HG03432 (cell line): ENCODE measurements at regions not wholly inside any gene's neighbourhood (a gene's known extent, or its start where the extent isn't known, plus 50 kb on each side); places are given as distances from the start of the nearest gene placed in this dataset.

Experiments
- ATAC-seq: cut with Tn5 transposase; IDR thresholded peaks from one replicate; pipeline ENCODE4 v1.9.1; 2021; ENCODE audit warnings: mild to moderate bottlenecking, moderate library complexity; ENCODE audit not compliant: unreplicated experiment

DNA sequence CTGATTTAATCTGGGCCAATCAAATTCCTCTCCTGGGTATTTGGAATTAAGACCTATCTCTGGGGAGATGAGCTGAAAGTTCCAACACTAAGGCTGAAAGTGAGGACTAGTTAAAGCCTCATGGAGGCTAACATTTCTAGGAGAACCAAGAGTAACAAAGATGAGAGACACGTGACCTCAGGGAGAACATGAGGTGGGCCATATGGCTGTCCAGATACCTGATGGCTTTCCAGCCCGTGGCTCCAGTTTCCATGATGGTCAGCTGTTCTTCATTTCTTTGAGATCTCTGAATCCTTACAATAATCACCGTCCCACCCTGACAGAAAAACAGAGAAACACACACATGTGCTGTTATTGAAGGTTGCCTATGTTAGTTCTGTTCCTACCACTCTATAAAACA lies 66.1 kb downstream of the LEPR start:
- ATAC-seq, result no peak

DNA sequence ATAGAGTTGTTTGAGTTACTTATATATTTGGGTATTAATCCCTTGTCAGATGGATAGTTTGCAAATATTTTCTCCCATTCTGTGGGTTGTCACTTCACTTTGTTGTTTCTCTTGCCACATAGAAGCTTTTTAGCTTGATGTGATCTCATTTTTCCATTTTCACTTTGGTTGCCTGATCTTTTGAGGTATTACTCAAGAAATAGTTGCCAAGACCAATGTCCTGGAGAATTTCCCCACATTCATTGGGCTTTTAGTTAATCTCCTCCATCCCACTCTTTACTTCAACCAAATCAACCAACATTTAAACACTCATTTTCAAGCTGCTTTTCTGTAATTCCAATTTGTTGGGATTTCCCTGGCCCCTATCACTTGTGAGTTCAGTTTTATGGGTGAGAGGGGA lies 69.0 kb downstream of the LEPR start:
- no peak for ATAC-seq

DNA sequence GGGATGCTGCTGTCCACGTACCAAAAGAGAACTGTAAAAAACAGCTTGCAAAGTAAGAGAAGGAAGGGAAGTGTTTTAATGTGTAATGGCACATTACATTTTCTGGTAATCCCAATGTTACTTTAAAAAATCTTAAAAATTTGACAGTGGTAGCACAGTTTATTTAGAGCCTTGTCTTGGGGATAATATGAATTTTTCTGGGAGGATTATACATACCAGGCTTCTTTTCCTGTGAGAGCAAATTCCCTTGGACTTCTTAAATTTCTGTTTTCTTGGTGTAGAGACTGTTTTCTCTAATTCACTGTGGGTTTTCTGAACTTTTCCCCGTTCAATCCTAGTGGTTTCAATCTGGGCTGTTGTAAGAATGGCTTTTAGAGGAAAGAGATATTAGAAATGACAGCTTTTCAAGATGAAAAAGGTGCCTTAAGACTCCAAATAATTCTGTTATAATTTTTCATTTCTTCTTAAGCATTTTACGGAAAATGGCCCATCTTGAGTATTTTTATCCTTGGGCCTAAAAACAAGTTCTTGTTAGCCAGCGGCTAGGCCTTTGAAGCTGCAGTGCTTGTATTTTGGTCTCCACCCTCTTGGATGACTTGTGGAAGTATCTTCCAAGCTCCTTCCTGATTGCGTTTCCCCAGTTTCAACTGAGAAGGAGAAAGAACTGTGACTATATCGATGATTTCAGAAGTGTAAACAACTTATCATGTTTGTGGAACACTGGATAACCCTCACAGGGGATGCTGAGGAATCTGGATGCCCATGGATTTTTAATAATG lies 70.0 kb downstream of the LEPR start:
- no peak for ATAC-seq

DNA sequence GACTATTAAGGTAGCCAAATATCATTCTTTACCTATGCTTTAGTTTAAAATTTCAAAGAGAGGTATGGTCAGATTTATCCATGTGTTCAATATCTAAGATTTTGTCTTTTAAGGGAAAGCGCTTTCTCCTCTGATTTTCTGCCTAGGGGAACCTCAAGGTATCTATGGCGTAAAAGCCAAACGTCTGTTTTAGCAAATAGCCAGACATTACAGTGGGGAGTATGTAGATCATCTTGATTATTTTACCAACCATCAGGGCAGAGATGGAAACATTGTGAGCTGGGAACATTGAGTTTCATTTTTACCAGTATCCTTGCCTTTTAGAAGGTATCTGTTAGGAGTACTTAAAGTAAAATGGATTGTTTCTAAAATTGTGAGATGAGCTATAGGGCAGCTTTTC lies 71.0 kb downstream of the LEPR start:
- ATAC-seq, result no peak

DNA sequence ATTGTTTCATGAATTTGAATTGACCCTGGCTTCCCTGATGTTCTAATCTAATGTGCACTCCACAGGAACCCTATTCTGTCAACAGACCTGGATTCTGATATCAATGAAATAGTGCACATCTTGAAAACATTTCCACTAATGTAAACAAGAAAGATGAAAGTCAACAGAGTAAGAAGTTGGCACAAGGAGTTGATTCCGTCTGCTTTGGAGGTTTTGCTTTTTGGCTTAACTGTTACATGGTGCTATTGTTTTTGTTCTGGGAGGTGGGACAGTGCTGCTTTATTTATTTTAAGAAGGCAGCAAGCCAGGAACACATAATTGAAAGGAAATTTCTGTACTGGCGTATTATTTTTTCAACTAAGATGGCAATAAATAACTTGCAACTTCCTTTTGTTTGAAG lies 73.3 kb downstream of the LEPR start:
- ATAC-seq, result no peak

DNA sequence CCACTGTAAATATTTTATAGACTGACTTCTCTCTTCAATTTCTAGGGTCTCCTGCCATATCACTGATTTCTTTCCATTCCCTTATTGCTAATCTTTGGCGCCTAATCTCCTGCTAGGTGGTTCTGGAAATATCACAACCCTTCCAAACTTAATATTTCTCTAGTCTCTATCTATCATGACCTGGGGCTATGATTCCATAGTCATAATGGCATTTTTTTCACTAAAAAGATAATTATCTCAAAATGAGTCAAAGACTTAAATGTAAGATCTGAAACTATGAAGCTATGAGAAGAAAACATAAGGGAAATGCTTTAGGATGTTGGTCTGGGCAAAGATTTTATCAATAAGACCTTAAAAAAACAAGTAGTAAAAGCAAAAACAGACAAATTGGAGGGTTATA lies 74.2 kb downstream of the LEPR start:
- no peak for ATAC-seq

DNA sequence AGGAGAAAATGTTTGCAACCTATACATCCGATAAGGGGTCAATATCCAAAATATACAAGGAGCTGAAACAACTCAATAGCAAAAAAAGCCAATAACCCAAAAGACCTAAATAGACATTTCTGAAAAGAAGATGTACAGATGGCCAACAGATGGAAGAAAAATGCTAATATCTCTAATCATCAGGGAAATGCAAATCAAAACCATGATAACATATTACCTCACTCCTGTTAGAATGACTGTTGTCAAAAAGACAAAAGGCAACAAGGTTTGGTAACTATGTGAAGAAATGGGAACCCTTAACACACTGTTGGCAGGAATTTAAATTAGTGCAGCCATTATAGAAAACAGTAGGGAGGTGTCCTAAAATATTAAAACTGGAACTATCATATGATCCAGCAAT lies 74.7 kb downstream of the LEPR start:
- no peak for ATAC-seq

DNA sequence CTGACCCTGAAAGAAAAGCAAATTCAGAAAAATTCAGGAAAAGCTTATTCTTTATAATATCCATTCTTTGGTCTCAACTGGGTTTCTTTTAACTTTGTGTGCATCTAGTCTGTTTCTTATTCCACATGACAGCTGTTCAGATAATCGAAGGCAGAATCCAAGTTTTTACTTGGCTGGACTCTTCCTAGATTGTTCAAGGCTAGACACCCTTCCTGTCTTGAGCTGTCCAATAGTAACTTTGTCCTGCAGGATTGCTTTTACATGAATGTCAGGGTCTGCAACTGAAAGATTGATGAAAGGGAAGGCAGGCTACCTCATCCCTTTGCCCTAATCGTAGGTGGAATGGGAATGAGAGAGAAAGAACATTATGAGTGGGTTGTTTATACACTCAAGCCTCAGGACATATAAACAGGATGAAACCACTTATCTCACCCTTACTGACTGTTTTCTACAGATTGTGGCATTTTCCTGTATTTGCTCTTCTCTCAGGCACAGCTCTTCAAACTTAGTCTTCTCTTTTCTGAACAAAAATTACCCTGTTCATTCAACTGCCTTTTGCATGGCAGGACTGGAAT lies 76.9 kb downstream of the LEPR start:
- ATAC-seq, result no peak

DNA sequence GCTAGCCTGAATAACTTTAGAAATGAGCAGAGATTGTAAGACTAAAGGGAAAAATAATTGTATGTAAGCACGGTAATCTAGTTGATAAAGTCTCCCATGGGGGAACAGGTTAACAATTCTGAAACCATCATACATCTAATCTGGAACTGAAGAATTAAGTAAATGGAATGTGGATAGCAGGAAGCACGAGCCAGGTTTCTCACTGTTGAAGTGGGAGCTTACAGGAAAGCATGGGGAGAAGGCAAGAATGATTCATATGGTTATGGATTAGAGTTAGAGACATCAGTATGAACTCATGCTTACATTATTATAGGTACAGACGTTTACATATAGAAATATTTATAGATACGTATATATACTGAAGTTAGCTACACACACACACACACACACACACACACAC lies 83.0 kb downstream of the LEPR start:
- no peak for ATAC-seq

DNA sequence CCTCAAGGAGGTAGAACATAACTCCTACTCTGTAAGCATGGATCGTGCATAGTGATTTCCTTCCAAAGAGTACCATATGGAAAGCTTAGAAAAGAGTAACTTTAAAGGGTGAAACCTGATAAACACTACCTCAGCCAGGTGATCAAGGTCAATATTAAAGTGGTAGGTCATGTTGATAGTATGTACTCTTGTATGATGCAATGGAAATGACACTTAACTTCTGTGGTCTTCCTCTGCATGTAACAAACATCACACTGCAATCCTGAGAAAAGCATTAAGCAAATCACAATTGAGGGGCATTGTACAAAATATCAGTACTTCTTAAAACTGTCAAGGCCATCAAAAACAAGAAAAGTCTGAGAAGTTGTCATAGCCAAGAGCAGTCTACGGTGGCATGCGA lies 83.8 kb downstream of the LEPR start:
- no peak for ATAC-seq

DNA sequence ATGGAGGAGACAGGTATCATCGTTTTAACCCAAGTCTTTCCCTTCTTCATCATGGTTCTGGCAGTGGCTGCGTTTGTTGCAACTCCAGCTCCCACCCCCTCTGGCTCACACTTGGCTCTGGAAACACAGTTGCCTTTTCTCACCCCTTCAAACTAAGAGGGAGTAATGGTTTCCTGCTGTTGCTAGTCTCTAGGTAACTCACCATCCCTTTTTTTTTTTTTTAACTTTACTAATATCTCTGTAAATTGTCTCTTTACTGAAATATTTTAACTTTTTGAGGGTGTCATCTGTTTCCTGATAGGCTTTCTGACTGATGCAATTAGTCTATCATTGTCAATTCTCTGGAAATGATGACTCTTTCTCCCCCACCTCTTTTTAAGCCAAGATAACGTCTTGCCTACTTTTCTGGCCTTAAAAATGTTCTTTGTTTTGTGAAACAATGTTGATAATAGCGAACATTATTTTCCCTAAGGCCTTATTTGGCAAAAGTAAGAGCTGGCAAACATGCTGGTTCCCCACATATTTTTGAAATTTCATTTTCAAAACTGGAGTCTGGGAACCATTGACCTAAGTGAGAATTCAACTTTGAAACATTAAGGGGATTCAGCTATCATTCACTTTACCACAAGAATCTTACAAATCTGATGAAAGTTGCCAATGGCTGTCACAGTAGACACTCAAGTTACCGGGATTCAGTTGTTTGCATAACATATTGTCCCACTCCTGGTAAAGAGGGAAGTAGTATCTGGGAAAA lies 85.3 kb downstream of the LEPR start:
- ATAC-seq, result no peak

DNA sequence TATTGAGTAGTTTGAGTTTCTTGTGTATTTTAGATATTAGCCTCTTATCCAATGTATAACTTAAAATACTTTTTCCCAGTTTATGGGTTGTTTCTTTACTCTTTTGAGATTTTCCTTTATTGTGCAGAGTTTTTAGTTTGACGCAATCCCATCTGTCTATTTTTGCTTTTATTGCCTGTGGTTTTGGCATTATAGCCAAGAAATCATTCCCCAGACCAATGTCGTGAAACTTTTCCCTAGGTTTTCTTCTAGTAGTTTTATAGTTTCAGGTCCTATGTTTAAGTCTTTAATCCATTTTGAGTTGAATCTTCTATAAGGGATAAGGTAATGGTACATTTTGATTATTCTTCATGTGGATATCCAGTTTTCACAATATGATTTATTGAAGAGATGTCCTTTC lies 87.6 kb downstream of the LEPR start:
- ATAC-seq, result no peak

DNA sequence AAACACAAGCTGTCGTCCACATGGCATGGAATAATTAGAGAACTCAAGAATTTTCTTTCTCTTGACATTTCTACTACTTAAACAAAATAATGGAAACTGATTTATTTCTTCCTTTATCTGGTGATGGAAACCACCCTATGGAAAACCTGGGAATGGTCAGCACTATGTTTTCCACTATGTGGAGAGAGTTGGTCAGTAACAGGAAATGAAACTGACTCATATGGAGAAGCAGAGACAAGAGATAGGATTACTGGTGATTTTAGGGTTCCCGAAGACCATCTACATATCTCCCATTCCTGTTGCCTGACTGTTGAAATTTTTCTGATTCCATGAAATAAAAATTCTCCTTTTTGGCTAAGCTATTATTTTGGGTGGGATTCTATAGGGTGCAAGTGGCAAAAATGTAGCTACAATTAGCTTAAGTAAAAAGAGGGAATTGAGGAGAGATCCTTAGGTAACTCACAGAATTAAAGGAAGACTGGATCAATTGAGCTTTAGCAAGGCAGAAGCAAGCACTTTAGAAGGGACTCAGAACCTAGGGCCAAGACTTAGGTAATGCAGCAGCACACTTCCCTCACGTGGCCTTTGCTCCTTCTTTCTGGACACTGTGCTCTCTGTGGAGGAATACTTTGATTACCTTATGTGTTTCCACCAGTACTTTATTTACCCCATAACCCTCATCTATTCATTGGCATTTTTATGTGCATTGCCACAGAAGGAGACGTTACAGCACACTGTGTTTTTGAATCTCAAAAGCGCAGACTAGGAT lies 89.6 kb downstream of the LEPR start:
- no peak for ATAC-seq

DNA sequence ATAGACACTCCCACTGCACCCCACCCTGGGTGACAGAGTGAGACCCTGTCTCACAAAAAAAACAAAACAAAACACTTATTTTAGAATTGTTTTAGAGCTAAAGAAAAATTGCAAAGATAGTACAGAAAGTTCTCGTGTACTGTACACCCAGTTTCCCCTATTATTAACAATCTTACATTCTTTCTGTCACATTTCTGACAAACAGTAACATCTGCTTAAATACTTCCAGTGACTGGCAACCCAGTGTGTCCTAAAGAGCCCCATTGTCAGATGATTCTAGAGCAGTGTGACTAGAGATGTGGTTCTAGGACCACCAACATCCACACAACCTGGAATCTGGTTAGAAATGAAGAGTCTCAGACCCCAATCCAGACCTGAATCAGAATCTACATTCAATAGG lies 90.5 kb downstream of the LEPR start:
- ATAC-seq, result no peak

DNA sequence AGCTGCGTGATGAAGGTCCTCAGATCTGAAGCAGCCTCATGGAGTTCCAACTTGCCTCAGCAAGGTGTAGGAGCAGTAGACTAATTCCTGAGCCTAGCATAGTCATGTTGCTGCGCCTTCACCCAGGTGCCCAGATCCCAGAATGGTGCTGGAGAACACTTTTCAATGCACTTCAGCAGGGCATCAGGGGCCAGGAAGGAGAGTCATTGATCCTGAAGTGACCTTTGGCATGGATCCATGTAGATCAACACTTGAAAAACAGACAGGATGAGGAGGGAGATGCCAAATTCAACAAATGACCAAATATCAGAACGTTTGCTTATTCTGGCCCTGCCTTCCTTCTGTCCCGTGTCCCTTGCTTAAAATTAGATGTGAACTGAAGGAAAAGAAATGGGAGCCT lies 91.9 kb downstream of the LEPR start:
- no peak for ATAC-seq

DNA sequence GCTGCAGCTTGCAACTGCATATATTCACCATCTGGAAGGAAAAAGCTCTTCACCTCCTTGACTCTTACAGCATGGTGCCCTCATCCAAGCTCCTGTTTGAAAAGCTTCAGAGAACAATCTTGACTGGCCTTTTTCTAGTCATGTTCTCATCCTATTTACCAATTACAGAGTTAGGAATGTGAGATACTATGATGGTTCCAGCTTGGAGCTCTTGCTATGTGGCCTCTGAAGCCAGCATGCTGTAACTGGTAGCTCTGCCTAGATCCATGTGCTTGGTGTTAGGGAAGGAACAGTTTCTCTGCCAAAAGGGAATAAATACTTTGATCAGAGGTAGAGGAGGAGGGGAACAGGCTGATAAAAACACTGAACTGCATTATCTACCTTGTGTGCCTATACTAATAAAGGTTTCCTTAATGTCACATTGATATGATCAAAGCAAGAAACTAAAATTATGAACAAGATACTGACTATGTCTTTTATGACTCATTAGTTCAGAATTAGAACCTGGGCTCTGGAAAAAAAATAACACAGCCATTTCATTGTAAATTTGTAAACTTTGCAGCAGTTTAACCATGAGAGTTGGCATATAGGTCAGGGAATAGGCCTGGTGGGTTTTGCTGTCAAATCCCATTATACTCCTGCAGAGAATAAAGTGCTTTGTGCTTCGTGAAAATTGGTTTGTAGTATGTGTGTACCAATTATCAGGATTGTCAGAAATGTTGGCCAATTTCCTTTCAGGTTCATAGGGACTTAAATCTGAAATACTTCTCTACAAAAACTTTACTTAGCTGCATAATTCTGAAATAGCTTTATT lies 92.7 kb downstream of the LEPR start:
- no peak for ATAC-seq

DNA sequence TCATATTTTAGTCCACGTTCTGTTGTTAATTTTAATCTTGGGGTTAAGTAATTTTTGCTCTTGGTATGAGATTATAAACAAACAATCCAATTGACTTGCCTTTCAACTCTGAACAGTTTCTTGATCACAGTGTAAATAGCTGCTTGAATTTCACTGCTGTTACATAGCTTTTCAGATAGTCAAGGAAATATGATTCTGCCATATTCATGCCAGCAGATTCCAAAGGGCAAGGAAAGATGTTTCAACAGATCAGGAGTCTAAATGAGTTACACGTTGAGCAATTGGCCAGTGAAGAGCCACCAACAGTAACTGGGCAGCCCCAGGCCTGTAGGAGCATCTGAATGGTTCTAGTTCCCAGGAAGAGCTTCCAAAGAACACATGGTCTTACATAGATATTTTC lies 93.6 kb downstream of the LEPR start:
- no peak for ATAC-seq

DNA sequence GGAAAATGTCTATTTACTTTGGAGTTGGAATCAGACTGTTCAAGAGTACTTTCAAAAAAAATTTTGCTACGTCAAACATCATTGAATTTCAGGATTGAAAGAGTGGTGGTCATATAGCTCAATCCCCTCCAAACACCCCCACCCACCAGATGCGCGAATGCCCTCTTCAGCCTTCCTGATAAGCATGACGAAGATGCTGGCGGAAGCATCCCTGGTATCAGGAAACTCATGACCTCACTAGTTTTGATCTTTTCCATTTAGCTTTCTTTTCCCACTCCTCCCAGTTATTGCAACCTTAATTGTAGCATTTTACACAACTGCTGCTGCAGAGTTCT lies 104.4 kb downstream of the LEPR start:
- ATAC-seq, result no peak

DNA sequence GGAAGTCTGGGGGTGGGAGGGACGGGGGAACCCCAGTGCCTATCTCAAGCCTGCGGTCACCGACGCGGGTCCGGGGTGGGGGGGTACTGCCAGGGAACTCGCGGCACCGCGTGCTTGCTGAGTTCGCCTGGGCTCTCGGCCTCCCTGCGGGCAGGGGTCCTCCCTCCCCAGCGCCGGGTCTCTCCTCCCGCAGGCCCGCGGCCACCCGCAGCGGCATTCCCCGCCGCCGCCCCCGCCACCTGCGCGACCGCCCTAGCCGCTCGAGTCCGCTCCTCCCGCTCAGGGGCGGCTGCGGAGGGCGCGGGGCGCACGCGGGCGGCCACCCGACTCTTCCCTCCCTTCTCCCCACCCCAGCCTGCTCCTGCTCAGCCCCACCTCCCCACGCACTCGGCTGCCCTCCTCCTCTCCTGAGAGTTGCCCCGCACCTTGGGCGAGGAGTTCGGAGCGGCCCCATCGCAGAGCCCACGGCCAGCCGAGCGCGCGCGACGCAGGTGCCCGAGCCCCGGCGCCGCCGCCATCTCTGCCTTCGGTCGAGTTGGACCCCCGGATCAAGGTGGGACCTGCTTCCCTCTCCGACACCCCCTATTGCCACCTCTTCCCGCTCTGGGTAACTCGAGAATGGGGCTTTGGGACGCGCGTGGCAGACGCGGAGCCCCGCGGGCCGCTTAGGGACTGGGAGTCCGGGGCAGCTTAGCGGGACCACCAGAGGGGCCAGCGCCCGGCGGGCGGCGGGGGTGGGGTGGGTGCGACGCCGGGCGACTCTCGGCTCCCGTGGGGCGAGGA lies 105.0 kb downstream of the LEPR start:
- no peak for ATAC-seq

DNA sequence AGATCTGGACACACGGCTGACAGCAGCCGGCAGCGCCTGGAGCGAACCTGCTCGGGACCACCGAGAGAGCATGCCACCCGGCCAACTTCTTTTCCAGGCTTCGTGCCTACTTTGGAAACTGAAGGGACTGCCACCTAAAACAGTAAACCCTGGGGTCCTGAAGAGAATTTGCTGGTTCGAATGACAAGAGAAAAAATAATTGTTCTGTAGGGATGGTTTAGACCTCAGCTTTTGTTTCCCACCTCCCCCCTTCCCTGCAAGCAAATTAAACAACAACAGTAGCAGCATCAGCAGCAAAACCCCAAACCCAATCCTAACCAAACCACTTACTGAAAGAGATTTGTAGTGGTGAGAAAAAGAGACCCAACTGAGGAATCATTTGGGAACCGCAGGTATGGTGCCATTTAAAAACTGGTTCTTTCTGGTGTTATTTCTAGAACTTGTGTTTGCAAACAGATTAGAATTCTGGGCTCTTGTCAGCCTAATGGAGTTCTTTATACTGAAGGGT lies 105.6 kb downstream of the LEPR start:
- ATAC-seq, result no peak
